ENCODE measurements at regions not wholly inside any gene's neighbourhood (a gene's known extent, or its start where the extent isn't known, plus 50 kb on each side); places are given as distances from the start of the nearest gene placed in this dataset.
A peak's percentile ranks its signal among the peaks of the same experiment; 100 is the strongest.

- DNase-seq (no peak), ATAC-seq (no peak)
- H3K9me3 Mint-ChIP-seq: no peaks in the 10 kb centered on the region
- H3K4me1 Mint-ChIP-seq: no peaks in the 10 kb centered on the region
- no peak overlapping the region for H3K27ac Mint-ChIP-seq
- H3K27me3 Mint-ChIP-seq: peaks cover 11% of the 10 kb centered on the region
- no peak overlapping the region for H3K4me3 Mint-ChIP-seq
Measured at GRCh38 chr16:50906454-50906853, 164.6 kb downstream of the CYLD start.

- no peak overlapping the region for H3K27ac Mint-ChIP-seq
- H3K4me3 Mint-ChIP-seq: no peak overlapping the region
- no peaks in the 10 kb centered on the region for H3K4me1 Mint-ChIP-seq
- H3K9me3 Mint-ChIP-seq: peaks cover 0 to 1% of the 10 kb centered on the region in 2 donors
- DNase-seq: no peak
- H3K27me3 Mint-ChIP-seq: no peaks in the 10 kb centered on the region
- ATAC-seq: no peak
Measured at GRCh38 chr16:50902457-50902856, 160.6 kb downstream of the CYLD start.

GRCh38 chr16:50901062-50901461 lies 159.2 kb downstream of the CYLD start:
- H3K27me3 Mint-ChIP-seq: no peaks in the 10 kb centered on the region
- peaks cover 8 to 11% of the 10 kb centered on the region in 2 donors for H3K9me3 Mint-ChIP-seq
- no peaks in the 10 kb centered on the region for H3K4me1 Mint-ChIP-seq
- no peak for DNase-seq
- H3K4me3 Mint-ChIP-seq: no peak overlapping the region
- H3K27ac Mint-ChIP-seq: no peak overlapping the region
- no peak for ATAC-seq

GRCh38 chr16:50900391-50900942 lies 158.6 kb downstream of the CYLD start:
- Mint-ChIP-seq H3K9me3 (peaks cover 8 to 17% of the 10 kb centered on the region in 2 donors), H3K27me3 (no peaks in the 10 kb centered on the region), H3K27ac (no peak overlapping the region), H3K4me1 (no peaks in the 10 kb centered on the region), H3K4me3 (no peak overlapping the region)
- ATAC-seq (no peak), DNase-seq (no peak)

GRCh38 chr16:50899951-50900350 lies 158.1 kb downstream of the CYLD start:
- no peak overlapping the region for H3K4me3 Mint-ChIP-seq
- DNase-seq (no peak), ATAC-seq (no peak)
- H3K9me3 Mint-ChIP-seq: peaks cover 8 to 17% of the 10 kb centered on the region in 2 donors
- no peaks in the 10 kb centered on the region for H3K4me1 Mint-ChIP-seq
- no peak overlapping the region for H3K27ac Mint-ChIP-seq
- no peaks in the 10 kb centered on the region for H3K27me3 Mint-ChIP-seq

GRCh38 chr16:50889746-50890145 lies 147.9 kb downstream of the CYLD start:
- Mint-ChIP-seq H3K4me1 (no peaks in the 10 kb centered on the region), H3K4me3 (no peak overlapping the region), H3K27me3 (peaks cover 31% of the 10 kb centered on the region), H3K27ac (no peak overlapping the region), H3K9me3 (no peaks in the 10 kb centered on the region)
- ATAC-seq (no peak), DNase-seq (no peak)

- no peaks in the 10 kb centered on the region for H3K9me3 Mint-ChIP-seq
- H3K27me3 Mint-ChIP-seq: peaks cover 28% of the 10 kb centered on the region
- no peak overlapping the region for H3K4me3 Mint-ChIP-seq
- H3K27ac Mint-ChIP-seq: no peak overlapping the region
- H3K4me1 Mint-ChIP-seq: no peaks in the 10 kb centered on the region
- ATAC-seq (no peak), DNase-seq (no peak)
Measured at GRCh38 chr16:50889276-50889675, 147.4 kb downstream of the CYLD start.

GRCh38 chr16:50888486-50889261 lies 146.8 kb downstream of the CYLD start:
- ATAC-seq (no peak), DNase-seq (no peak)
- H3K27ac Mint-ChIP-seq: no peak overlapping the region
- no peaks in the 10 kb centered on the region for H3K4me1 Mint-ChIP-seq
- no peak overlapping the region for H3K4me3 Mint-ChIP-seq
- no peaks in the 10 kb centered on the region for H3K9me3 Mint-ChIP-seq
- H3K27me3 Mint-ChIP-seq: peaks cover 24% of the 10 kb centered on the region

GRCh38 chr16:50887500-50888298 lies 145.8 kb downstream of the CYLD start:
- Mint-ChIP-seq H3K27me3 (peaks cover 20% of the 10 kb centered on the region), H3K4me1 (no peaks in the 10 kb centered on the region), H3K9me3 (no peaks in the 10 kb centered on the region), H3K27ac (no peak overlapping the region), H3K4me3 (no peak overlapping the region)
- ATAC-seq (no peak), DNase-seq (no peak)

- DNase-seq (peak in 1 of 2 donors; percentile 18), ATAC-seq (no peak)
- Mint-ChIP-seq H3K27me3 (peaks cover 22% of the 10 kb centered on the region), H3K4me1 (no peaks in the 10 kb centered on the region), H3K4me3 (no peak overlapping the region), H3K9me3 (no peaks in the 10 kb centered on the region), H3K27ac (no peak overlapping the region)
Measured at GRCh38 chr16:50884066-50884860, 142.4 kb downstream of the CYLD start.

- no peak overlapping the region for H3K27ac Mint-ChIP-seq
- H3K4me1 Mint-ChIP-seq: no peaks in the 10 kb centered on the region
- peaks cover 43% of the 10 kb centered on the region for H3K27me3 Mint-ChIP-seq
- no peaks in the 10 kb centered on the region for H3K9me3 Mint-ChIP-seq
- H3K4me3 Mint-ChIP-seq: no peak overlapping the region
- ATAC-seq: no peak
- no peak for DNase-seq
Measured at GRCh38 chr16:50881956-50882355, 140.1 kb downstream of the CYLD start.

- Mint-ChIP-seq H3K27me3 (peaks cover 46% of the 10 kb centered on the region), H3K27ac (no peak overlapping the region), H3K4me1 (no peaks in the 10 kb centered on the region), H3K4me3 (no peak overlapping the region), H3K9me3 (no peaks in the 10 kb centered on the region)
- ATAC-seq: no peak
- DNase-seq: no peak
Measured at GRCh38 chr16:50881331-50881830, 139.5 kb downstream of the CYLD start.

GRCh38 chr16:50880926-50881325 lies 139.0 kb downstream of the CYLD start:
- no peaks in the 10 kb centered on the region for H3K9me3 Mint-ChIP-seq
- H3K4me1 Mint-ChIP-seq: no peaks in the 10 kb centered on the region
- H3K27me3 Mint-ChIP-seq: peaks cover 50% of the 10 kb centered on the region
- no peak for DNase-seq
- H3K4me3 Mint-ChIP-seq: no peak overlapping the region
- ATAC-seq: no peak
- H3K27ac Mint-ChIP-seq: no peak overlapping the region

- H3K4me1 Mint-ChIP-seq: no peaks in the 10 kb centered on the region
- ATAC-seq: no peak
Measured at GRCh38 chr16:50879873-50880695, 138.2 kb downstream of the CYLD start.

More at GRCh38 chr16:50879873-50880695, 138.2 kb downstream of the CYLD start:
- H3K27me3 Mint-ChIP-seq: peaks cover 58% of the 10 kb centered on the region
- H3K27ac Mint-ChIP-seq: peak overlapping the region in 1 of 2 donors; percentile 48
- no peak overlapping the region for H3K4me3 Mint-ChIP-seq
- H3K9me3 Mint-ChIP-seq: no peaks in the 10 kb centered on the region
- no peak for DNase-seq

All from stimulated activated naive CD8-positive, alpha-beta T cell treated with anti-CD3 and anti-CD28 coated beads, Interleukin-15, amount 100 ng/mL, for 72 hours (primary cell).